GM12892 (cell line): ENCODE measurements at regions not wholly inside any gene's neighbourhood (a gene's known extent, or its start where the extent isn't known, plus 50 kb on each side); places are given as distances from the start of the nearest gene placed in this dataset.

Experiments used
- POLR2A ChIP-seq: IDR thresholded peaks from 2 replicates; pipeline ENCODE4 v1.6.1; 2011; ENCODE audit warnings: low read depth, low read length, control low read depth
- POLR2AphosphoS5 ChIP-seq: IDR thresholded peaks from 2 replicates; pipeline ENCODE4 v1.6.1; 2011; ENCODE audit warnings: low read depth, low read length, control low read depth

DNA sequence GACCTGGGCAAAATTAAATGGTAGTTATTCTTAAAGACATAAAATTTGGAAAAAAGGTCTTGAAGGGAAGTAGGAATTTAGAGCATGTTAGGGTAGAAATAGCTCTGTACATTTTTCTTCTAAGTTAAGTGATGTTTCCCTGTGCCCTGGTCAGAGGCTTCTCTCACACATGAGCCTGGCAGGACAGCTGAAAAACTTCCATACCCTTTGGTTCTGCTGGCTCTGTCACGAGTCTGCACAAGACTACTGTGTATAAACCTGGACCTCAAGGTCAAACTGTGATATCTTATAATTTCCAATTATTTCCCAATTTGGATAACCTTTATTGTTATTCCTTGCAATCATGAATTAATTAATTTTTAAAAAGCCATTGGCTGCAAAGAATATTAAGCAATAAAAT, 664.7 kb downstream of the BCL11A start:
- TF ChIP-seq POLR2A (no peak), POLR2AphosphoS5 (no peak)
